Psoas muscle (tissue), 7 donors: ENCODE measurements at regions not wholly inside any gene's neighbourhood (a gene's known extent, or its start where the extent isn't known, plus 50 kb on each side); places are given as distances from the start of the nearest gene placed in this dataset.

ENCODE experiments used
- ATAC-seq, 4 donors: fragments of 200-7000 bp; cut with Tn5 transposase; one replicate each; pipeline ENCODE4 v1.9.1; 2020; ENCODE audit warnings: moderate library complexity in 3 of 4, mild to moderate bottlenecking in 2 of 4
- DNase-seq, 2 donors: peaks; one replicate each; pipeline ENCODE4 v3.0.0-alpha.2; 2020
- H3K27ac ChIP-seq: fragments of 200-600 bp; one replicate; pipeline ENCODE4 v1.8.0; 2022
- H3K27me3 ChIP-seq, 3 donors: fragments of 200-600 bp in 1 of 3; one replicate each; pipeline versions ENCODE4 v1.6.1 to v1.8.0; 2013 to 2022; ENCODE audit warnings: low read length in 2 of 3, mild to moderate bottlenecking in 2 of 3, moderate library complexity in 1 of 3; ENCODE audit not compliant: insufficient read depth in 3 of 3
- H3K36me3 ChIP-seq, 2 donors: fragments of 200-600 bp in 1 of 2; one replicate each; pipeline versions ENCODE4 v1.6.1 to v1.8.0; 2013 to 2022; ENCODE audit warnings: low read depth in 1 of 2, mild to moderate bottlenecking in 1 of 2, moderate library complexity in 1 of 2; ENCODE audit not compliant: insufficient read depth in 1 of 2
- H3K4me1 ChIP-seq: fragments of 200-600 bp; one replicate; pipeline ENCODE4 v1.8.0; 2022
- H3K4me3 ChIP-seq: fragments of 200-600 bp; one replicate; pipeline ENCODE4 v1.8.0; 2022; ENCODE audit warnings: mild to moderate bottlenecking
- H3K9me3 ChIP-seq: fragments of 200-600 bp; one replicate; pipeline ENCODE4 v1.8.0; 2022
- CTCF ChIP-seq: fragments of 200-600 bp; IDR thresholded peaks from one replicate; pipeline ENCODE4 v1.8.0; 2022; ENCODE audit warnings: antibody characterized with exemption
- WGBS, 3 donors: extraction: QIAGEN DNeasy Blood & Tissue Kit; methylation state at CpG; one replicate each; pipeline versions ENCODE4 v1.1.6 to v1.1.7; 2013; 5-methylcytosine and 5-hydroxymethylcytosine counted together
- intact Hi-C, 2 donors: fragments of 100-400 bp; cut with DNase I; formaldehyde crosslinking; loops; one replicate each; pipeline versions ENCODE4 v1.11.0 to v1.14.2; 2022
- donor health status: healthy with polysubstance abuse.
- donor health status: DM: no; HTN: no; CAD: no; lungs with moderate emphysema.
- donor health status: Bipolar disorder and iron deficiency.
- donor health status: healthy.
- donor health status: DM: yes; HTN: yes; CAD: no.
- donor health status: DM: no; HTN: no; CAD: no.
- donor health status: DM: yes; HTN: yes; CAD: no.

DNA sequence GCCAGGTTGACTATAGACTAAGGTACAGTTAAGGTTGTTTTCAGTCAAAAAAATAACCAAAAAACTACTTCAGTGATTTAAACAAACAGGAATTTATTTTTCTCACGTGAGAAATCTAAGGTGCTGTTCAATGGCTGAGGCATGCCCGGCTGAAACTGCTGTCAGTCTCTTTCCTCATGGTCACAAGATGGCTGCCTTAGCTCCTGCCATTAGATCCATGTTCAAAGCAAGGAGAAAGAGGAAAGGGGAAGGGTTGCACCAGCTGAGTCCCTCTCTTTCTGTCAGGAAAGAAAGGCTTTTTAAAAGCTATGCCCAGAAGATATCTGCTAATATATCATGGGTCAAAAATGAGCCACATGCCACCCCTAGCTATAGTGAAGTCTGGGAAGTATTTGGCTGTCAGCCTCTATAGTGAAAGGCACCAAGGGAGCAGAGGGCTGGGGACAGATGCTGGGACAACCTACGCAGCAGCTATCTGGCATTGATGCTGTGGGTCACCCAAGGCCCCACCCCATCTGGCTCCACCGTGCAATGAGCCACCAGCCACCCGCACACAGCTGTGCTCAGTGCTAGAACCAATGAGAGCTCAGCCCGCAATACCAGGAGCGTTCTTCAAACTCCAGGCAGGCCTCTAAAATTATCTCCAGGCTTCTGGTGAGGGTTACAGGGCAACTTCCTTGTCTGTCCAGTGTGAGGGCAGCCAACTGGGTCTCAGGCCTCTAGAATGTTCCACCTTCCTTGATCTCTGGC lies 64.7 kb upstream of the GATA2 start:
- 64 to 71% (median 66%) methylated on average over 7 of the region's 7 CpGs for WGBS, 3 donors
- no peak for TF ChIP-seq CTCF
- H3K27me3 ChIP-seq, result peaks cover 0 to 65% (median 12%) of the 10 kb centered on the region in 3 donors

GRCh38 chr3:128556907-128557306 lies 63.9 kb upstream of the GATA2 start:
- ATAC-seq (no peak), DNase-seq (no peak)
- 50 to 52% (median 51%) methylated on average over 12 of the region's 12 CpGs for WGBS, 3 donors
- no peak overlapping the region for H3K4me3 ChIP-seq
- H3K27me3 ChIP-seq, result peaks cover 0 to 64% (median 12%) of the 10 kb centered on the region in 3 donors
- TF ChIP-seq CTCF, result no peak
- H3K9me3 ChIP-seq, result no peaks in the 10 kb centered on the region
- no peak overlapping the region for H3K27ac ChIP-seq
- H3K4me1 ChIP-seq, result peaks cover 4% of the 10 kb centered on the region
- no peaks in the 10 kb centered on the region for H3K36me3 ChIP-seq
- intact Hi-C loops, result no loop called here

More for the DNA sequence above, 64.7 kb upstream of the GATA2 start:
- Histone ChIP-seq H3K9me3 (no peaks in the 10 kb centered on the region), H3K36me3 (no peaks in the 10 kb centered on the region), H3K4me3 (no peak overlapping the region), H3K27ac (no peak overlapping the region), H3K4me1 (peaks cover 4% of the 10 kb centered on the region)
- ATAC-seq, result no peak
- no peak for DNase-seq
- intact Hi-C loops, result no loop called here

- Histone ChIP-seq H3K36me3 (no peaks in the 10 kb centered on the region), H3K27ac (no peak overlapping the region), H3K9me3 (no peaks in the 10 kb centered on the region), H3K4me1 (peaks cover 4% of the 10 kb centered on the region), H3K27me3 (peaks cover 0 to 64% (median 12%) of the 10 kb centered on the region in 3 donors), H3K4me3 (no peak overlapping the region)
- no peak for TF ChIP-seq CTCF
- 66 to 69% (median 68%) methylated on average over 10 of the region's 10 CpGs for WGBS, 3 donors
- ATAC-seq (no peak), DNase-seq (no peak)
- intact Hi-C loops, result no loop called here
These were observed 63.4 kb upstream of the GATA2 start for GRCh38 chr3:128556384-128556783.

GRCh38 chr3:128555841-128556240 lies 62.8 kb upstream of the GATA2 start:
- no peaks in the 10 kb centered on the region for H3K9me3 ChIP-seq
- H3K4me3 ChIP-seq, result no peak overlapping the region
- peaks cover 4% of the 10 kb centered on the region for H3K4me1 ChIP-seq
- H3K36me3 ChIP-seq, result no peaks in the 10 kb centered on the region
- ATAC-seq, result no peak
- no peak for TF ChIP-seq CTCF
- WGBS, 3 donors, result 23 to 32% (median 28%) methylated on average over 5 to 17 of the region's 17 CpGs
- DNase-seq, result no peak
- intact Hi-C loops, result no loop called here
- H3K27me3 ChIP-seq, result peaks cover 0 to 66% (median 12%) of the 10 kb centered on the region in 3 donors
- H3K27ac ChIP-seq, result no peak overlapping the region
